ENCODE measurements at regions not wholly inside any gene's neighbourhood (a gene's known extent, or its start where the extent isn't known, plus 50 kb on each side); places are given as distances from the start of the nearest gene placed in this dataset.

DNA sequence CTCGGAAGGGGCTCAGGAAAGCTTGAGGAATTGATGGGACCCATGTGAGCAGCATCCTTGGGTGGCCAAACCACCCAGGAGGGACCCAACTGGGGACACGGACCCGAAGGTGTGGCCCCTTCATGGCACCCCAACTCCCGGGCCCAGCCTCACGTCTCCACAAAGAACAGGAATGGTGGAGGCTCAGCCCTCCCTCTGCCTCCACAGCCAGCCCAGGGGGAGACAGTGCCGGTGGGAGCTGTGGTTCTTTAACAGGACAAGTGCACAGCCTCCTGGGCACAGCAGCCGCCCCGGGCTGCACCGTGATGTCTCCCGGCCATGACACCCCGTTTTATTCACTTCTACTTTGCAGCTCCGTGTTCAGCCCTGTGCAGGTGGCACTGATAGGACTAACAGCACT is 587.2 kb downstream of the BRD1 start:
- H3K27ac ChIP-seq = no peak overlapping the region
- no peaks in the 10 kb centered on the region for H3K4me1 ChIP-seq (ENCODE audit: low read depth)
- DNase-seq (ENCODE audit: low read depth in 1 of 2, low spot score in 1 of 2) = no peak
- no peaks in the 10 kb centered on the region for H3K36me3 ChIP-seq
- no peaks in the 10 kb centered on the region for H3K27me3 ChIP-seq
- no peak overlapping the region for H3K4me3 ChIP-seq
- H3K9me3 ChIP-seq (ENCODE audit: low read depth) = no peaks in the 10 kb centered on the region
- TF ChIP-seq, protein P1, sequence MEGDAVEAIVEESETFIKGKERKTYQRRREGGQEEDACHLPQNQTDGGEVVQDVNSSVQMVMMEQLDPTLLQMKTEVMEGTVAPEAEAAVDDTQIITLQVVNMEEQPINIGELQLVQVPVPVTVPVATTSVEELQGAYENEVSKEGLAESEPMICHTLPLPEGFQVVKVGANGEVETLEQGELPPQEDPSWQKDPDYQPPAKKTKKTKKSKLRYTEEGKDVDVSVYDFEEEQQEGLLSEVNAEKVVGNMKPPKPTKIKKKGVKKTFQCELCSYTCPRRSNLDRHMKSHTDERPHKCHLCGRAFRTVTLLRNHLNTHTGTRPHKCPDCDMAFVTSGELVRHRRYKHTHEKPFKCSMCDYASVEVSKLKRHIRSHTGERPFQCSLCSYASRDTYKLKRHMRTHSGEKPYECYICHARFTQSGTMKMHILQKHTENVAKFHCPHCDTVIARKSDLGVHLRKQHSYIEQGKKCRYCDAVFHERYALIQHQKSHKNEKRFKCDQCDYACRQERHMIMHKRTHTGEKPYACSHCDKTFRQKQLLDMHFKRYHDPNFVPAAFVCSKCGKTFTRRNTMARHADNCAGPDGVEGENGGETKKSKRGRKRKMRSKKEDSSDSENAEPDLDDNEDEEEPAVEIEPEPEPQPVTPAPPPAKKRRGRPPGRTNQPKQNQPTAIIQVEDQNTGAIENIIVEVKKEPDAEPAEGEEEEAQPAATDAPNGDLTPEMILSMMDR (IDR thresholded peaks at IDR 0.05; ENCODE audit: low read depth, low read length) = no peak

DNA sequence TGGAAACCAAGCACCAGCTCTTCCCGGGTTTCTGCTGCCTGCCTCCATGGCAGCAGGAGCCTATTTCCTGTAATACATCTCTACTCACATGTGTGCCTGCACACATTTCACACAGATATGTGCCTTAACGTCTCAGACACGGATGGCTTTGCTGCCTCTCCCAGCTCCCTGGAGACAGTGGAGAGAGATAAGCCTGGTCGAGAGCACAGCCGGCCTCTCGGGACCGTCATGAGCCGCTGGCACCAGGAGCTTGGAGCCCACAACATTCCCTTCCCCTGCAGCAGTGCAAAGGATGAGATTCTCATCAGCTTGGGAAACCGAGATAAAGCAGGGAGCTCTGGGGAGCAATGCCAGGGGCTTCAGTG is 587.7 kb downstream of the BRD1 start:
- Histone ChIP-seq H3K4me3 (no peak overlapping the region), H3K27ac (no peak overlapping the region), H3K4me1 (ENCODE audit: low read depth) (no peaks in the 10 kb centered on the region), H3K36me3 (no peaks in the 10 kb centered on the region), H3K9me3 (ENCODE audit: low read depth) (no peaks in the 10 kb centered on the region), H3K27me3 (no peaks in the 10 kb centered on the region)
- TF ChIP-seq, protein P1 (IDR thresholded peaks at IDR 0.05; ENCODE audit: low read depth, low read length) = no peak
- DNase-seq (ENCODE audit: low read depth in 1 of 2, low spot score in 1 of 2) = no peak

DNA sequence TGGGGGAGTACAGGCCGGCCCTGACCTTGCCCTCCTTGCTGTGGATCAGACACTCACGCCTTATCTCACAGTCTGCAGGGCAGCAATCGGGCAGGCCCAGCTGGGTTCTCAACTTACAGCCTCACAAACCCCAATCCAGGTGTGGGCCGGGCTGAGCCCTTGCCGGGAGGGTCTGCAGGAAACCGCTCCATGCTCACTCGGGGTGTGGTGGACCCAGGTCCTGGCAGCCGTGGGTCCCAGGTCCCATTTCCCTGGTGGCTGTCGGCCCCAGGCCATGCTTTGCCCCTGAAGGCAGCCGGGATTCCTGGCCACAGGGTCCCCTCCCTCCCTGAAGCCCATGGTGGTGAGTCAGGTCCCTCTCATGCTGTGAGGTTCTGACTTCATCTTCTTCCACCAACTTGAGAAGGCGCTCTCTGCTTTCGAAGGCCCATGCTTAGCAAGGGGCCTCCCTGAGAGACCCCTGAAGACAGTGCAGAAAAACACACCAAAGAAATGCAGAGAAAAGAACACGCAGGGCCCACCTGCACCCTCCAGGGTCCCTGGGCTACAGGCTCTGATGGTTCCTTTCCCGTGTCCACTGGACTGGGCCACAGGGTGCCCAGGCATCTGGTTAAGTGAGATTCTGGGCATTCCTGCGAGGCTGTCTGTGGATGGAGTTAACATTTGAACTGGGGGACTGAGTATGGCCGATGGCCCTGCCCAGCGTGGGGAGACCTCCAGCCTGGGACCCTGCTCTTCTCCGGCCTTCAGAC is 588.2 kb downstream of the BRD1 start:
- no peak for DNase-seq (ENCODE audit: low read depth in 1 of 2, low spot score in 1 of 2)
- Histone ChIP-seq H3K27ac (no peak overlapping the region), H3K9me3 (ENCODE audit: low read depth) (no peaks in the 10 kb centered on the region), H3K36me3 (no peaks in the 10 kb centered on the region), H3K4me1 (ENCODE audit: low read depth) (no peaks in the 10 kb centered on the region), H3K27me3 (no peaks in the 10 kb centered on the region), H3K4me3 (no peak overlapping the region)
- TF ChIP-seq, protein P1 (IDR thresholded peaks at IDR 0.05; ENCODE audit: low read depth, low read length) = no peak

DNA sequence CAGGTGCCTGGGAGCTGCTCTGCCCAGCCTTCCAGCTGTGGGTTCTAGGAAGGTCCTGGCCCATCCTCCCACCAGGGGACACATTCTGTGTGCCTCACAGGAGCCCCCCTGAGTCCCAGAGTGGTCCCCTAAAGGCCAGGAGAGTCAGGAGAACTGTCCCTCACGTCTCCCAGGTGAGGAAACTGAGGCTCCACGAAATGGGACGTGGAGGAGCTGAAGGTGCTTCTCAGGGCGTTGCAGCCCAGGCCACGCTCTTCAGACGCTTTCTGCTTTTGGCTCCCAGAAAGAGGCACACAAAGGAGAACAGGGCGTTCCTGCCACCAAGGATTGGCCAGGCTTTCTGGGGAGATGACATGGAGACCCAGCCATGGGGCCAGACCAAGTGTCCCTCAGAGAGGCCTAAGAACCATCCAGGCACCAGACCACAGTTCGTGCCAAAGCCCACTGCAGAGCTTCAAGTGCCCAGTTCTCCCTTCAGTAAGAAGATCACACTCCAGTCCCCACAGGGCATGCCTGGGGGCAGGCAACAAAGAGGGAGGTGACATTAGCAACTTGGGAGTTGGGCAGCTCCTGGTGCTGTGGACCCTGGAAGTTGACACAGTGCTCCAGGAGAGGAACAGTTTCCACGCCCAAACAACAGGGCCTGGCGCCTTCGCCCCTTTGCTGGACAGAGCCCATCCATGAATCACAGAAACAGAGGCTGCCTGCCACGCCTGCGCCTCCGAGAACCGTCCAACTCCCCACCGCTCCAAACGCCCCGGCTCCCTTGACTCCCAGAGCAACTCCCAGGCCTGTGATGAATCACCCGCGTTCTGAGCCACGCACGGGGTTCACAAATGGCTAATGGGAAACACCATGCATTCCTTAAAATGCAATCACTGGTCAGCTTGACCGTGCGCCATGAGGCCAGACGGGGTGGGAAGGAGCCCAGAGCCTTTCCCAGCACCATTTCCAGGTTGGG is 589.2 kb downstream of the BRD1 start:
- DNase-seq (ENCODE audit: low read depth in 1 of 2, low spot score in 1 of 2) = no peak
- no peak overlapping the region for H3K4me3 ChIP-seq
- no peaks in the 10 kb centered on the region for H3K36me3 ChIP-seq
- no peak overlapping the region for H3K27ac ChIP-seq
- H3K27me3 ChIP-seq = no peaks in the 10 kb centered on the region
- TF ChIP-seq, protein P1 (IDR thresholded peaks at IDR 0.05; ENCODE audit: low read depth, low read length) = no peak
- no peaks in the 10 kb centered on the region for H3K4me1 ChIP-seq (ENCODE audit: low read depth)
- H3K9me3 ChIP-seq (ENCODE audit: low read depth) = no peaks in the 10 kb centered on the region

DNA sequence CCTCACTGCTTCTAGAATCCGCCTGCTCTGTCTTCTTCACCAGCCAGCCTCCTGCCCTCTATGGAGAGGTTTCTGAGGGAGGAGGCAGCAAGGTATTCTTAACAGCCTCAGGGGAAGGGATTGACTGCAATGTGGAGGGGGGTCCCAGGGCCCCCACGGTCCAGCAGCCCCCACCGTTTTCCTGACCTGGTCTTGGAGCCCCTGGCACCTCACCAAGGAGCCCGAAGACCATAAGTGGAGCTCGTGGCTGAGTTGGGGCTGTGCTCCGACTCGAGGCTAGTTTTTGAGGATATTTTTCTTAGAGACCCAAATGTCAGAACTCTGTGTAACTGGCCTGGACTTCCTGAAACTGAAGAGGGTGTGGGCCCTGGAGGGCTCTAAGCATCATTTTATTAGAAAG is 590.0 kb downstream of the BRD1 start:
- no peaks in the 10 kb centered on the region for H3K27me3 ChIP-seq
- H3K4me1 ChIP-seq (ENCODE audit: low read depth) = no peaks in the 10 kb centered on the region

More for the DNA sequence above, 590.0 kb downstream of the BRD1 start:
- no peak for DNase-seq (ENCODE audit: low read depth in 1 of 2, low spot score in 1 of 2)
- no peaks in the 10 kb centered on the region for H3K36me3 ChIP-seq
- TF ChIP-seq, protein P1 (IDR thresholded peaks at IDR 0.05; ENCODE audit: low read depth, low read length) = no peak
- no peak overlapping the region for H3K4me3 ChIP-seq
- H3K27ac ChIP-seq = no peak overlapping the region
- no peaks in the 10 kb centered on the region for H3K9me3 ChIP-seq (ENCODE audit: low read depth)
